ENCODE measurements at regions not wholly inside any gene's neighbourhood (a gene's known extent, or its start where the extent isn't known, plus 50 kb on each side); places are given as distances from the start of the nearest gene placed in this dataset.
"Not testable (repeated sequence)": the region's sequence is repeated elsewhere in the genome, so short reads cannot be mapped to it uniquely, and the experiment has no call there.

DNA sequence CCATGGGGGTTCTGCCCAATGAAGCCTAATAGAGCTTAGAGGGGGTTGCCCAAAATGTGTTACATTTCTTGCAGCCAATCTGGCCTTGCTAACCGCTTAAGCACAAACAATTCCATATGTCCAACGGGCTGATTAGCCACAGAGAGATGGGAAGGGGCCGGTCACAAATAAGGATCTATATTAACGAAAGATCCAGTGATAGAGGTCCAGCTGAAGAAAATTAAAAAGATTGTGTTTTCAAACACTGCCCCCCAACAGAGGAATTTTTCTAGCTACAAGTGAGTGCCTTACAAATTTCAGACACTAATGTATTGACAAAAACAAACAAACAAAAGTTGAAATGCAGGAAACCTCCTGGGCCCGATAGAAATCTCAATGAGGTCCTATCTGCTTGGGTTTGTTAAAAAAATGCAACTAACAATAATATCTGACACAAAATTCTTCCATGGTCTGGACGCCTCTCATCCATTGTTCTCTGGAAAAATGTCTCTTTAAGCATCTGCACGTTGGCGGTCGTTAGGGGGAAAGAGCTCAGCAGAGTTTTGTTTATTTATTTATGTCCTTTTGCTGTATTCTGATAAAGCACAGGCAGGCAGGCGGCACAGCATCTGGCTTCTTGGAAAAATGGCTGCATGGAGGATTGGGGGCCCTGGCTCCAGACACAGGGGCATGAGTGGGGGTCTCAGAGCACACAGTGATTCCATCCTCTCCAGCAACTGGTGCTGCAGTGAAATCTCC, 402.0 kb downstream of the RPS24 start:
- no peak for DNase-seq (ENCODE audit: low read depth in 2 of 2)

DNA sequence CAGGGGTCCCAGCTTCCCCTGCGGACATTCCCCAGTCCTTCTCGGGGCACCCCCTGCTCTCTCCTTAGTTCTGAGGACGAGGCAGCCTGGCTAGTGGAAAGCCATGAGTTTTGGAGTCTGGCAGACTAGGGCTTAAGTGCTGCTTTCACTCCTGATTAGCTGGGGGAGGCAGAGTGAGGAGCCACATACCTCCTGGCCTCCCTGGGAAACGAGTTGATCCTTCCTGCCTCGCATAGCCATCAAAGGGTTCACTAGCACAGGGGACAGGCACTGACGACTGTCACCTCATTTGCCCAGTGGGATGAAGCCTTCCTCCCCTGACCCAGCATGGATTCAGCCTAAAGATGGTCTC, 402.5 kb downstream of the RPS24 start:
- DNase-seq (ENCODE audit: low read depth in 2 of 2) = no peak

GRCh38 chr10:78436706-78437406, 403.2 kb downstream of the RPS24 start:
- DNase-seq (ENCODE audit: low read depth in 2 of 2) = no peak

- DNase-seq (ENCODE audit: low read depth in 2 of 2) = no peak
Observed at GRCh38 chr10:78437407-78437768, 403.7 kb downstream of the RPS24 start.

DNA sequence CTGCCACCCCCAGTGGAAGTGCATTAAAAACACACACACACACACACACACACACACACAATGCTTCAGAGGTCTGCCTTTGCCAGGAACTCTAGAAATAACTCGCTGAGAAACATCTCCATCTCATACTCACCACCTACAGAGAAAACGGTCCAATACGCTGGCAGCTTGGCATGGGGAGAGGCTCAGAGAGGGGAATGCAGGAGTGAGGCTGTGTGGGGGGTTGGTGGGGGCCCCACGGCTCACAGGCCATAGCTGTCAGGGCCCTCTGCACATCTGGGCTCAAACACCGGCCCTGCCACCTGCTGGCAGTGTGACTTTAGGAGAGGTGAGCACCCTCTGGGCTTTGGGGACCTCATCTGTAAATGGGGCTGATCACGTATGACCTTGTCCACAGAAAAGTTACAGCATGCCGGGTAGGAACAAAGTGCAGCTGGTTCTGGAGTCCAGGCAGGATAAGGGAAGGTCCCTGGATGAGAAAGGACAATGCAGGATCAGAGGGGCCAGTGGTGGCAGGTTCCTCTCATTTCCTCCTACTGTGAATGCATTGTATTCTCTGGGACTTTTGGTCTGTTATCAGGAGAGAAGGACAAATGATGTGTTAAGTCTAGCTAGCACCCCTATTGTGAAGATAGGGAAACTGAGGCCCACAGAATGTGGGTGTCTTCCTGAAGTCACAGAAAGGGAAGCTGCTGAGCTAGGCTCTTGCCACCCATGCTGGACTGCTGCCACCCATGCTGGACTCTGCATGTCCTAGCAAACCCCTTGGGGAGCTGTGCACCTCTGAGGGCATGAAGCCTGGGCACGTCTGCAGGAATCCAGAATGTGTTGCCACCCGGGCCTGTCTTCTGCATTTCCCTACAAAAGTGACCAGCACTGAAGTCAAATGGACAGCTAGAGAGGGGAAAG, 404.6 kb downstream of the RPS24 start:
- DNase-seq (ENCODE audit: low read depth in 2 of 2) = no peak

DNA sequence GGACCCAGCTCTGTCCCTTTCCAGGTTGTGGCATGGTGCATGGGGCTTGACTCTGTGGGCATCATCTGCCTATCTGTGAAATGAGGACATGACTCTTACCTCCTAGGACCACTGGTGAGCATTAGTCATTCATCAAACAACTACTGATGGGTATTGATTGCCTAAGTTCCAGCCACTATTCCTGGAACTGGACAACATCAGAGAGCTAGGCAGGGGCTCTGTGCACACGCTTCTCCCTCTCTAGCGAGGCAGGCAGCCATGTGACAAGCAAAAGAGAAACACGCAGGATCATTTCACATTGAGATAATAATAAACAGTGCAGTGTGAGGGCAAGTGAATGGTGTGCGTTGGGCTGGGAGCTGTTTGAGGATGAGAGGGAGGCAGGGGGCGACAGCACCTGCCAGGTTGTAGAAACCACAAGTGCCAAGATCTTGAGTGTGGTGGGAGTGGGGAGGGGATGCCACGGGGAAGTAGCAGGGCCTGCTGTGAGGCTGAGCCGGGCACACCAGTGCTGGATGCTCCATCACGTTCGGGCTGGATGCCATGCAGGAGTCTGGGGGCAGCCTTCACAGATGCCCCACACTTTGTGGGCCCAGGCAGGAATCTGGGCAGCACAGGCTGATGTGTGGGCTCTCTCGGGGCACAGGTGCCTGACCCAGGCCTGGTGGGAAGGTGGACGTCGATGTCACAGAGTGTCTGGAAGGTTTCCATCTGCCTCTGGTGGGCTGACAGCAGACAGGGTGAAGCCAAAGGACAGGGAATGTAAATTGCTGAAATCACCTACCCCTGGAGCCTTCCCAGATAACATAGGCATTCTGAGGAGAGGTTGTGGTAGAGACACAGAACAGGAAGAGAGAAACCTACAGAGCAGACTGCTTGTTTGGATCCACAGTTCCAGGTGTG, 405.5 kb downstream of the RPS24 start:
- DNase-seq (ENCODE audit: low read depth in 2 of 2) = no peak

- no peak for DNase-seq (ENCODE audit: low read depth in 2 of 2)
Observed at GRCh38 chr10:78441010-78441409, 407.3 kb downstream of the RPS24 start.

GRCh38 chr10:78441694-78442093, 408.0 kb downstream of the RPS24 start:
- no peak for DNase-seq (ENCODE audit: low read depth in 2 of 2)

- no peak for DNase-seq (ENCODE audit: low read depth in 2 of 2)
Observed at GRCh38 chr10:78442836-78443550, 409.3 kb downstream of the RPS24 start.

- no peak for DNase-seq (ENCODE audit: low read depth in 2 of 2)
Observed at GRCh38 chr10:78443900-78444571, 410.4 kb downstream of the RPS24 start.

DNA sequence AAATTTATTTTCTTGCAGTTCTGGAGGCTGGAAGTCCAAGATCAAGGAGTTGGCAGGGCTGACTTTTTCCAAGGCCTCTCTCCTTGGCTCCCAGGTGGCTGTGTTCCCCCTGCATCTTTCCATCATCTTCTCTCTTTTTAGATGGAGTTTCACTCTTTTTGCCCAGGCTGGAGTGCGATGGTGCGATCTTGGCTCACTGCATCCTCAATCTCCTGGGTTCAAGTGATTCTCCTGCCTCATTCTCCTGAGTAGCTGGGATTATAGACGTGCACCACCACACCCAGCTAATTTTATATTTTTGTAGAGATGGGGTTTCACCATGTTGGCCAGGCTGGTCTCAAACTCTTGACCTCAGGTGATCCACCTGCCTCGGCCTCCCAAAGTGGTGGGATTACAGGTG, 411.1 kb downstream of the RPS24 start:
- not testable (repeated sequence) for DNase-seq (ENCODE audit: low read depth in 2 of 2)

DNA sequence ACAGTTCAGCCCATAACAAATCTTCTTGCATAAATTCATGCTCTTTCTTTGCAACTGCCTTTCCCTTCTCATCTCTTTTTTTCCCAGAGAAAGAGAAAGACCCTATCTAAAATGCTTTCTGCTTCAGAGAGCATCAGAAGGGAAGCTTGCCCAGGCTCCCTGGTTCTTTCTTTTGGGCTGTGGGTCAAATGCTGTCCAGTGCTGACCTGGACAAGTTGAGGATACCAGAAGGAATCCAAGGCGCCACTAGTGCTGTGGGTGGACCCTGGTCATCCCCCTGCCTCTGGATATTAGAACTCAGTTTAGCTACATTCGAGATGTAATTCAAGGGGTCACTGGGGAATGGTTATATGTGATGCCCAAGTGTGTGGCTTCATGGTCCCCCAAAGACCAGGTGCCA, 411.6 kb downstream of the RPS24 start:
- DNase-seq (ENCODE audit: low read depth in 2 of 2) = no peak

GRCh38 chr10:78448470-78448869, 414.8 kb downstream of the RPS24 start:
- no peak for DNase-seq (ENCODE audit: low read depth in 2 of 2)

- DNase-seq (ENCODE audit: low read depth in 2 of 2) = no peak
Observed at GRCh38 chr10:78448994-78449418, 415.3 kb downstream of the RPS24 start.

- DNase-seq (ENCODE audit: low read depth in 2 of 2) = no peak
Observed at GRCh38 chr10:78449554-78449953, 415.9 kb downstream of the RPS24 start.

- DNase-seq (ENCODE audit: low read depth in 2 of 2) = no peak
Observed at GRCh38 chr10:78450239-78450638, 416.6 kb downstream of the RPS24 start.

- DNase-seq (ENCODE audit: low read depth in 2 of 2) = no peak
Observed at GRCh38 chr10:78450807-78451485, 417.3 kb downstream of the RPS24 start.

- no peak for DNase-seq (ENCODE audit: low read depth in 2 of 2)
Observed at GRCh38 chr10:78451592-78451991, 417.9 kb downstream of the RPS24 start.

GRCh38 chr10:78454123-78454645, 420.5 kb downstream of the RPS24 start:
- no peak for DNase-seq (ENCODE audit: low read depth in 2 of 2)
